AG20443 (cell line): ENCODE measurements at regions not wholly inside any gene's neighbourhood (a gene's known extent, or its start where the extent isn't known, plus 50 kb on each side); places are given as distances from the start of the nearest gene placed in this dataset.
"Not testable (repeated sequence)": the region's sequence is repeated elsewhere in the genome, so short reads cannot be mapped to it uniquely, and the experiment has no call there.

ENCODE experiments used
- DNase-seq: peaks from one replicate; pipeline ENCODE4 v3.0.0; 2012; ENCODE audit warnings: low spot score, mixed read lengths

DNA sequence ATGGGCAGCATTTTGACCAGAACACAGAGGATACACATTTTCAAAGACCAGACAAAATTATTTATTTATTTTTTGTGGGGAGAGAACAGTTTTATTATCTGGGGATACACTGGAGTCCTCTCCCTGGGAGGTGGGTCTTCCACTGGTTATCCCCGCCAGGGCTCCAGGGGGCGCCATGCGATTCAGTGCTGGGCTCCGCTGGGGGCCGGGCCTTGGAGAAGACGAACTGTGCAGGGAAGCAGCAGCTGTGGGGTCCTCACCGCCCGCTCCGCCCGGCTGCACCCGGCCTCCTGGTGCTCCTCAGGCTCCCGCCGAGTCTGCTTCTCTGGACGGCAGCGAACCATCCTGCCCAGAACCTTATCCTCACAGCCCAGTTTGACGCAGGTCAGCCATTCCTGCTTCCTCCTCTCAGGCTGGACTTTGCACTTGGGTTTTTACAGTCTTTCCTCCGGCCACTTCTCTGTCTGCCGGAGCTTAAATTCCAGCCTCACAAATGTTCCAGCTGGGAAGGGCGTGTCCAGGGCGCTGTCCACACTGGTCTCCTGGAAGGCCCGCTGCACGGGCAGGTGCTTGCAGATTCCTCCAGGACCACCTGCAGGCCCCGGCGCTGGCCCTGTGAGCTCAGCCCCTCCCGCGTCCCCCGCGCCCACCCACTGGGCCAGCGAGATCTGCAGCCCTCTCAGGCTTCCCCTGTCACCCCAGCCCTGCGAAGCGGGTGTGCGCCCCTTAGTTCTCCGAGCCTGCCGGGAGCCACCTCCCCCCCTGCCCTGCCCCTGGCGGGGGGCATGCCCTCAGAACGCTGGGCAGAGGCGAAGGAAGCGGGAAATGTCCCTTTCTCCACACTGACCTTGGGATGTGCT, 1830.0 kb upstream of the DEFB115 start:
- no peak for DNase-seq

DNA sequence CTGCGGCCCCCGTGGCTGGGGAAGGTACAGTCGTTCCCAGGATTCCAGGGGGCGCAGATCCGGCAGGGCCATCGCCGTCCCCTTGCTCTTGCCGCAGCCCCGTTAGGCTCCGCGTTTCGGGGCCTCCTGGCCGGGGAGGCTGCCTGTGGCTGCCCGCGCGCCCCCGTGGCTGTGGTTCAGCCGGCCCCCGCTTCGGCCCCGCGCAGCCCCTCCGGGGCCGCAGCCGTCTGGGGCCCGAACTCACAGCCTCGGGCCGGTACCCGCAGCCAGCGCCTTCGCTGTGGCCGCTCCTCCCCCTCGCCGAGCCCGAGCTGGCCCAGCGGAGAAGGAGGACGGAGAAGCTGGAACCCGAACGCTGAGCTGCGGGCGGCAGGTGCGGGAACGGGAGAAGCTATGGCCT, 1826.9 kb upstream of the DEFB115 start:
- DNase-seq = no peak

DNA sequence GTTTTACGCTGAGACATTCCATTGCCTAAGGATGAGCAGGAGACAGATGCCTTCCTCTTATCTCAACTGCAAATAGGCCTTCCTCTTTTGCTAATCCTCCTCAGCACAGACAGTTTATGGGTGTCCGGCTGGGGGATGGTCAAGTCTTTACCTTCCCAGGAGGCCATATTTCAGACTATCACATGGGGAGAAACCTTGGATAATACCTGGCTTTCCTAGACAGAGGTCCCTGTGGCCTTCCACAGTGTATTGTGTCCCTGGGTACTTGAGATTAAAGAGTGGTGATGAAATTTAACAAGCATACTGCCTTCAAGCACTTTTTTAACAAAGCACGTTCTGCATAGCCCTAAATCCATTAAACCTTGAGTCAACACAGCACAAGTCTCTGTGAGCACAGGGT, 1816.7 kb upstream of the DEFB115 start:
- not testable (repeated sequence) for DNase-seq

DNA sequence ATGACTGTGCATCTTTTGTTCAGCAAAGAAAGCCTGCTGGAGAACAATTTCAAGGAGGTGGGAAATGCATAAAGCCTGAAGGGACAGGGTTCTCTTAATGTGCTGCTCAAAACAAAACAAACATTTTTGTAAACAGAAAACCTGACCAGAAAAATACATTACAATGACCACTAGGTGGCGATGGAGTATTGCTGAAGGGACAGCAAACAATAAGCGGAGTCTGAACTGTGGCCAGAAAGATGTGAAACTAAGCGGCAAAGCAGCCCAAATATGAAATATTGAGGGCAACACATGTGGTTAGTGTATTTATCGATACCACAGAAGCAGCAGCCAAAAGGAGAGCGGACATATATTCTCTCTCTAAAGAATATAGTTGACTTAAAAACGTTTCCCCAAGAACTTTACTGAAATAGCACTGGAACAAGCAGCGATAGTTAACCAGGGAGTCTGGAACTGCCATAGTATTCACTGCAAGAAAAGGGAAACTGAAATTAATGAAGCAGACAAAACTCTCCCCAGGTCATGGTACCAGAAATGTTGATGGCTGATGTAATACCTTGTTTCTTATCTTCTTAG, 1814.2 kb upstream of the DEFB115 start:
- peak; percentile 44 for DNase-seq

DNA sequence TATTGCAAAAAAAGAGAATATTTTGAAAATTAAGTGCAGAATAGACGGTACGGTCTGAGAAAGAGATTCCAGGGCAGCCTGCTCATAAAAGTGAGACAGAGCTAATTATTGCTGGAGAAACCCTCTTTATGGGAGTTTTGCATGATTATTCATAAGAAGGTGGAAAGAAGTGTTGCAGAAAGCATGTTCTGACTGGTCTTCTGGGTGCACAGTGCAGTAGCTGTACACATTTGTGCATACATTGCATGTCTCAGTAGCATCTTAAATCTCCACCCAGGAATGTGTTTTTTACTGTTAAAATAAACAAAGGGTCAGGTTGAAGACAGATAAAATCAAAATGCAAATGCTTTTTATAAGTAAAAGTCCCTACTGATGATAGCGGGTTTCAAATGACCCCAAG, 1813.6 kb upstream of the DEFB115 start:
- DNase-seq = no peak

DNA sequence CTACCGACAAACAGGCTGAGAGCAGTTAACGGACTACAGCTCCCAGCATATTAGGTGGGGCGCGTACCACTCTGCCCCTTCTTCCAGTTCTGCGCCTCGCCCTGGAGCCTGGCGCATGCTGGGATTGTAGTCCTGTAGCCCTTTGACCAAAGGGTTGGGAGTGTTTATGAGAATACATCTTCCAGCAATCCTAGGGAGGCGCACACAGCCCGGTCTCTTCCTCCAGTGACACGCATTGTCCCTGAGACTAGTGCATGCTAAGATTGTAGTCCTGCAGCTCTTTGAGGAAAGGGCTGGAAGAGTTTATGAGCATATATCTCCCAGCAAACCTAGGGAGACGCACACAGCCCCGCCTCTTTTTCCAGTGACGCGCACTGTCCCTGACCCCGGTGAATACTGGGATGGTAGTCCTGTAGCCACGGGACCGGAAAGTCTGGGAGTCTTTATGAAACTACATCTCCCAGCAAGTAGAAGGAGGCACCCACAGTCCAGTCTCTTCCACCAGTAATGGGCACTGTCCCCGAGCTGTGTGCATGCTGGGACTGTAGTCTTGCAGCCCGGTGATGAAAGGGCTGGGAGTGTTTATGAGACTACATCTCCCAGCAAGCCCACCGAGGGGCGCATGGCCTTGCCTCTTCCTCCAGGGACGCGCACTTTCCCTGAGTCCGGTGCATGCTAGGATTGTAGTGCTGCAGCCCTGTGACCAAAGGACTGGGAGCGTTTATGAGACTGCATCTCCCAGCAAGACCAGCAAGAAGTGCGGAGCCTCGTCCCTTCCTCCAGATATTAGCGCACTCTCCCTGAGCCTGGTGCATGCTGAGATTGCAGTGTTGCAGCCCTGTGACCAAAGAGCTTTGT, 1812.2 kb upstream of the DEFB115 start:
- DNase-seq = not testable (repeated sequence)

DNA sequence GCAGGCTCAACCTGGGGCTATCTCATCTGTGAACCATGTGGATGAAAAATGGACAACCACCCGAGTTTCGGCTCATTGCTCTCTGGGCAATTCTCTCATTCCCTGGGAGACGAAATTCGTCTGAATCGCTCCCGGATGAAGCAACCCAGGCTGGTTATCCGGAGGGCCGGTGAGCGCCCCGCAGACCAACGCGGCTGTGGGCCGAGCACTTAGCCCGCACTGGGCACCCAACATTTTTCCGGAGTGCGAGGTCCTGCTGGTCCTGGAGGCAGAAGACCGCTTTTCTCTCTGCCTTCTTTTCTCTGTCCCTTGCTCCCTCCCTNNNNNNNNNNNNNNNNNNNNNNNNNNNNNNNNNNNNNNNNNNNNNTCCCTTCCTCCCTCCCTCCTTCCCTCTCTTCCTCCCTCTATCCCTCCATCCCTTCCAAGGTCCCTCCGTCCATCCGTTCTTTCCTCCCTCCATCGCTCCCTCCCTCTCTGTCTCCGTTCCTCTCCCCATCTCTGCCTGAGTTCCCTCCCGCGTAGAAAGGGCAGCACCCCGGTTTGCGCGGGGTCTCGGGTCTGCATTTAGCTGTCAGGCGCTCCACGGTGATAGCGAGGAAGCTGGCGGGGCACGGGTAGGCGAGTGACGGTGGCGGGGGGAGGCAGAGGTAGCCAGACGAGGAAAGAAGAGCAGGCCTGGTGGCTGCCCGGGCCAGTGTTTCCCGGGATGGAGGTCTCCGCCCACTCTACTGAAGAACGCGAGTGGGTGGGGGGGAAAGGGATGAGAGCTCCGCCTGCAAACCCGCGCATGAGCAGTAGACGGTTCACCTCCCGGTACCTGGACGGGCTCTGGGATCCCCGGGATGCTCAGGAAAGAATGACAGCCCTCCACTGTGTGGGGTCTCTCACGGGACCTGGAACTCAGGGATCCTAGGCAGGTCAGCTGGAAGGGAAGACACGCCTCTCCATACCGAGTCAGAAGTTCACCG, 1809.7 kb upstream of the DEFB115 start:
- DNase-seq = not testable (repeated sequence)

DNA sequence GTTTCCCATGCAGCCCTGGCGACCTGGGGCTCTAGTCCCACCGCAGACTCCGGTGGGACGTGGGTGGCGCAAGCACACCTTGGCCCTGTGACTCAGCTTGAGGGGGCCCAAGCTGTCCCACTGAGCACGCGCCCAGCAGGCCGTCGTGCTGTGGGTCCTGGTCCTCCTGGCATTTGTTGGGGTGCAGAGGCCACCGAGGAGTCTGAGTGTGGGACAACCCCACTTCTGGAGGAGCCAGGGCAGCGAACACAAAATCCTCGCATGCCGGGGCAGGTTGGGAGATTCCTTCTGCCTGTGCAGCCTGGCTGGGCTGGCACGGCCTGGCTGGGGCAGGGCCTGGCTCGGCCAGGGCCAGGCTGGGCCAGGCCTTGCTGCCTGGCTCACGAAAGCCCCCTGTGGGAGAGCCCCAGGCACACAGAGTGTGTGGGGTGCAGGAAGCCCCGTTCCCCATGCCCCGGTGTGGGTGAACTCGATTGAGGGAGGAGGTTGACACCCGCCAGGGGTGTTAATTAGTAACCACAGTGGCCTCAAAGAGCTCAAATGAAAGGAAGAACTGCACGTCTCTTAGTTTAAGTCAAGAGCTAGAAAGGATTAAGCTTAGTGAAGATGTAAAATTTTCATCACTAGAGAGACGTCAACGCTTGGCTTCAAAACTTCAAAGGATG, 1808.5 kb upstream of the DEFB115 start:
- DNase-seq = no peak

DNA sequence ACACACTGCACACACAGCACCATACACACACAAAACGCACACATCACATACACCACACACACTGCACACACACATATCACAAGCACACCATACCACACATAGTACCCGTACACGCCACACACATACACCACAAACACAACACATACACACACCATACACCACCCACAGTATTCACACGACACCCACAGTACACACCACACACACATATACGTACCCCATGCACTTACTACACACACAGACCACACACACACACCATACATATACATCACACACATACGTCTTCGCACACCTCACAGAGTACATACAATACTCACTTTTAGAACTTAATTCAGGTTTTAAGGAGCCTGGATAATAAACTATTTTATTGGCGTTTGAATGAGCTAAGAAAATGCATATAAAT, 1805.3 kb upstream of the DEFB115 start:
- no peak for DNase-seq

DNA sequence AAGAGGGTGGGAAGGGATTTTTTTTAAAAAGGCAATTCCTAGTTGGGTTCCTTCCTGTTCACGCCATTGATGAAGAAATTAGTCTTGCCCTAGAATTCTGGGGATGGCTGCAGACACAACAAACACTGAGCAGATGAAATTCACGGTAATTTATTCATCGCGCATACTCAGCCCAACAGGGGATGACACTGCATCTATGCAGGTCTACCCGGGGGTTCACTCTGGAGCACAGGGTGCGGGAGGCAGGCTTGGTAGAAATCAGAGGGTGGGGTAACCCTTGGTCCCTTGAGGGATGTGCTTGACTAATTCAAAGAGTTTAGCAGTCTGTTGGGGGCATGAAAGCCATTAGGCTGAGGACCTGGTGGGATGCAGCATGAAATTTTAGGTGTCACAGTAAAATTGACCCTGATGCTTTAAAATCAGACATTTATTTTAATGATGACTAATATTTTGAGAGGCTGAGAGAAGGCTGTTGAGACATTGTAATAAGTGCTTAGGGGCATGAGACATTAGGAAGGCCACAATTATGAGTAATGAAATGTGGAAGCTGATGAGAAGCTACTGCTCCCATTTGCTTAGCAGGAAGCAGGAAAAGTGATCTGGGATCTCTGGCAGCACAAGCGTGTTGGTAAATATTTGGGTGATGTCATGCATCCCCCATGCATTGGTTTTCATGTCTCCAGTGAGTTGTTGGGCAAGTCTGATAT, 1800.3 kb upstream of the DEFB115 start:
- not testable (repeated sequence) for DNase-seq

DNA sequence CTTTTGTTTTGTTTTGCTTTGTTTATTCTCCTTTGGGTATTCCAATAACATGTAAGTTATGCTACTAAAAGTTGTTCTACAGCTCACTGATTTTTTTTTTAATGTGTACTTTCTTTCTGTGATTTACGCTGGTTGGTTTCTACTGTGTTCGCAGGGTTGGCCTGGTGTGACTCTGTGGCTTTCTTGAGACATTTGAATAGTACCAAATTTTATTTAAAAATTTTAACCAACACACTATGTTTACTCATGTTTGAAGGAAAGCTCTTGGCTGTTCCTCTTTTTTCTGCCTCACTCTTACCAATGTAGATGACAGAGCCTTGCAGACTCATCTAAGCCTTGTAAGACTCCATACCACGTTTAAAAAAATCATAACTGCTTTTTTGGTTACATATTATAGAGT, 1784.9 kb upstream of the DEFB115 start:
- no peak for DNase-seq

DNA sequence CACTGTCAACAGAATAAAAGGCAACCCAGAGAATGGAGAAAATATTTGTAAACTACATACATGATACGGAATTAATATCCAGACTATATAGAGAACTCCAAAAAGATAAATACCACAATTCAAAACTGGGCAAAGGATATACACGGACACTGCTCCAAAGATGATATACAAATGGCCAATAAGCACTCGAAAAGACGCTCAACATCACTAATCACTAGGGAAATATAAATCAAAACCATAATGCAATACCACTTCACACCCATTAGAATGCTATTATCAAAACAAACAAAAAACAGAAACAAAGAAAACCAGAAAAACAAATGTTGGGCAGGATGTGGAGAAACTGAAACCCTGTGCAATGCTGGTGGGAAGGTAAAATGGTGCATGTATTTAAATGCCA, 1764.6 kb upstream of the DEFB115 start:
- not testable (repeated sequence) for DNase-seq

DNA sequence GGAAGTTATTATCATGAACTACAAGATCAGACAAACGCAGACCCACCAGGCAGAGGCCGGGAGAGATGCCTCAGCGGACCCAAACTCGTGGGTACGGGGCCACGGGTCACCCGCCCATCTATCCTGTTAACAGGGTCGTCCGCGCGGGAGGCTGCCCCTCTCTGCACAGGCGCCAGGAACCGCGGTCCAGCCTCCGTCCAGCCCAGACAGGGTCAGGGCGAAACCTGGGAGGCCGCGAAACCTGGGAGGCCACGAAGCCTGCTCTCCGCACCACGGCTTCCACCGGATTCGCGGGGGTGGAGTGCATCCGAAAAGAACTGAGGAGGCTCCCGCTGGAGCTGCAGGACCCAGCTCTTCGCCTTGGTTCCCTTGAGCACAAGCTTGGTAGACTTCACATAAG, 1760.7 kb upstream of the DEFB115 start:
- not testable (repeated sequence) for DNase-seq

DNA sequence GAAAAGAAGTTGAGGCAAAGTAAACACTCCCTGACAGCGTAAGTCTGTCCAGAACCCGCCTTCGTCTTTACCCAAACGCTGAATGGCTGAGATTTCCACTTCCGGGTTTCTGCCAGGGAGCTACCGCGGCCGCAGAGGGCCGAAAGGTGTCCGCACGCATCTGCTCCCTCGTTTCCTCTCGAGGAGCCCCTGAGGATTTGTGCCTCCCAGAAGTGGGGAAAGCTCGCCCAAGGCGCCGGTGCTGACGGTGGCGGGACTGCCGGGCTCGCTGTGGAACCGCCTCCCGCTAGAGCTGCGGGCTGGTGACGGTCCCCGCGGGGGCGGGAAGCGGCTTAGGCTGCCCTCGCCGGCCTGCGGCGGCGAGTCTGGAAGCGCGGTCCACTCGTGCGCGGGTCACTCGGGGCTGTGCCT, 1760.2 kb upstream of the DEFB115 start:
- peak; percentile 8 for DNase-seq

DNA sequence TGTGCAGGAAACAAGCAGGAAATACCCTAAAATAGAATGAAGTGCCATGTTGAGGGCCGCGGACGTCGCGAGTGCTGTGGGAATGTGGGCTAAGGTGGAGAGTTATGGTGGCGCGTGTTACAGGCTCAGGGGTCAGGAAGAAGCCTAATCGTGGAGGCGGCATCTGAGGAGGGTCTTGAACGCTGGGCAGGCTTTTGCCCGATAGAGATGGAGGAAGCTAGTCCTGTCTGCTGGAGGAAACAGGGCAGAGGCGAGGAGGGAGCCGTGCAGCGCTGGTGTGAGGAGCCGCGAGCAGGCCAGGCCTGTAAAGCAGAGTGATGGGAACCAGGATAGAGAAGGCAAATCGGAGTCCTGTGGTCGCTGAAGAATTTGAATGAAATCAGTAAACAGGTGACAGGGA, 1759.8 kb upstream of the DEFB115 start:
- DNase-seq = not testable (repeated sequence)

DNA sequence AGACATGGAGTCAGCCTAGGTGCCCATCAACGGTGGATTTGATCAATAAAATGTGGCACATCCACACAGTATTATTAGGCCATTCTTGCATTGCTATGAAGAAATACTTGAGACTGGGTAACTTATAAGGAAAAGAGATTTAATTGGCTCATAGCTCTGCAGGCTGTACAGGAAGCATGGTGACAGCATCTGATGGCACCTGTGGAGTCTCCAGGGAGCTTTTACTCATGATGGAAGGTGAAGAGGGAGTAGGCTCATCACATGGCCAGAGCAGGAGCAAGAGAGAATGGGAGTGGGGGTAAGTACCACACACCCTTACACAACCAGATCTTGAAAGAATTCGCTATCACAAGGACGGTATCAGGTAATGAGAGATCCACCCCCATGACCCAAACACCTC, 1756.7 kb upstream of the DEFB115 start:
- not testable (repeated sequence) for DNase-seq

DNA sequence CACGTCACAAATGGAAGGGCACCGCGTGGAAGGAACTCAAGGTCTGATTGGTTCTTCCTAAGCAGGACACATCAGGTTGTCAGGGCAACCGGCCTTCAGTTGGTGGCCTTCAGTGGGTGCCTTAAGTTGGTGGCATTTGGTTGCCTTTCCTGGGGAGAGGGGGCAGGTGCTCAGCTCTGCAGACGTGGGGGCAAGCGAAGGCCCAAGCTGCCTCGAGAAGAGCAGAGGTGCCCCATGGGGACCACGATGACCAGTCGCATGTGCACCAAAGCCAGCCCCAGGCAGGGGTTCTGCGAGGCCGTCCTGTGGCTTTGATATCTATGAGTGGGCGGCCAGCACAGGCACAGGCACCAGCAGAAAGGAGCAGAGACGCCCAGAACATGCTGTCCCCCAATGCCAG, 1742.8 kb upstream of the DEFB115 start:
- not testable (repeated sequence) for DNase-seq

DNA sequence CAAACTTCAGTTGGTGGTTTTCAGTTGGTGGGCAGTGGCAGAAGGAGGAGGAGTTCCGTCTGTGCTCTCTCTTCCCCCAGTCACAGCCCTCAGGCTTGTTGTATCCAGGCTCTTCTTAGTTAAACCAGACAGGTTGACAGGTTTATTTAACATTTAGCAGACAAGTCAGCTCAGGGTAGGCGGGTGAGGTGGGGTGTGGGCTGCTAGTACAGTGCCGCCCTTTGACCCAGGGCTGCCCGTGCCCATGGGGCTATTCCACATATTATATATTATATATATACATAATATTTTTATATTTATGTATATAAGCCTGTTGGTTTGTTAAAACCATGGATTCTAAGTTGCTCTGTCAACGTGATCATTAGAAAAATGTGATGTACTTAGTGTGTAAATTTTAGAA, 1740.6 kb upstream of the DEFB115 start:
- DNase-seq = not testable (repeated sequence)

DNA sequence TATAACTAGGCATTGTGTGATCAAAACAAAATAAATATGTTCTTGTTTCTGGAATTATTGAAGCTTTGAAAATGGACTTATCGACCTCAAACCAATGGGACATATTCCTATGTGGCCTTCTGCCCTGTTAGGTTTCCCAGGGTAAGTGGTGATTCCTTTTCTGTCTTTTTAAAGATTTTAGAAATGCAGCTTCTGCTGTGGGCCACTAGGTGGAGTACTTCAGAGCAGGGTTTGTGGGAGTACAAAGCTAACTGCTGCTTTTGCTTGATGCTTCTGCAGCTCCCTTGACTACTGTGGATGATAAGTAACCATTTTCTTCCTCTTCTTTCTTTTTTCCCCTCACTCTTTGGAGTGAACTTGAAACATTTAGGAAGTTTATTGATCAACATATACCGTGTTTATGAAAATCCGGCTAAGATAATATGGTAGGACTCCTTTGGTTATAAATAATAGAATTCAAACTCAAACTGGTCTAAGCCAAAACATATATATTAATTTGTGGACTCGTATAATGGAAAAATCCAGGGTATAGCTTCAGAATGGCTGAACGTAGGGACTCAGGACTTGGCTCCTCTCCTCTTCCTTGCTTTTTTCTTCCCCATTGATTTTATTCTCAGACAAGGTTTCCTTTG, 1737.7 kb upstream of the DEFB115 start:
- DNase-seq = not testable (repeated sequence)
